ENCODE measurements at regions not wholly inside any gene's neighbourhood (a gene's known extent, or its start where the extent isn't known, plus 50 kb on each side); places are given as distances from the start of the nearest gene placed in this dataset.

GRCh38 chr4:97013711-97014110, 1129.6 kb downstream of the STPG2 start:
- TF ChIP-seq CTCF (optimal IDR thresholded peaks at IDR 0.05 in 1 of 3, IDR thresholded peaks at IDR 0.05 in 1 of 3, conservative IDR thresholded peaks at IDR 0.05 in 1 of 3; ENCODE audit: extremely low read depth in 1 of 3, insufficient read depth in 2 of 3, low read length in 3 of 3) (no peak), EZH2 (IDR thresholded peaks at IDR 0.05; ENCODE audit: low read length) (no peak)

All from keratinocyte (primary cell).